ENCODE measurements at regions not wholly inside any gene's neighbourhood (a gene's known extent, or its start where the extent isn't known, plus 50 kb on each side); places are given as distances from the start of the nearest gene placed in this dataset.

DNA sequence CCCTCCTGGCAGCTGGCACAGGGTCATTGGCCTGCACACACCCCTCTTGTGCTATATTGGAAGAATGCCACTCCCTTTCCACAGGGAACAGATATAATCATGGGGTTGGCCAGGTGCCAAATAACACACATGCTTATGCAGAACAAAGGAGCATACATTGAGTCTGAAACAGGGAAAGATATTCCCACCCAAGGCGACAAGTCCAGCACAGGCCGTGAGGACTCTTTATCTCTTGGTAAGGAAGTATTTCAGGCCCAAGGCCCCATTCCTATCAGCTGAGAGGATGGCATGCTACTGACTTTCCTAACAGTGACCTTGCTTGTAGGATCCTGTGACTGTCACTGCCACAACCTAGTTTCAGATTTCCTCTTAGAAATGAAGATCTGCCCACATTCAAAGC, 59.0 kb upstream of the STXBP6 start:
- H3K27ac ChIP-seq (ENCODE audit: low read depth, low read length) = no peak overlapping the region
- H3K4me3 ChIP-seq (ENCODE audit: low read depth, low read length) = no peak overlapping the region
- H2AFZ ChIP-seq (ENCODE audit: low read length, unreplicated experiment) = no peak overlapping the region
- H3K4me1 ChIP-seq (ENCODE audit: control insufficient read depth, insufficient read depth, low read length, unreplicated experiment) = peaks cover 15% of the 10 kb centered on the region
- H3K27me3 ChIP-seq (ENCODE audit: insufficient read depth, low read length) = no peaks in the 10 kb centered on the region
- H3K79me2 ChIP-seq (ENCODE audit: control insufficient read depth, insufficient read depth, low read length, unreplicated experiment) = no peaks in the 10 kb centered on the region
- H3K36me3 ChIP-seq (ENCODE audit: insufficient read depth, low read length) = no peaks in the 10 kb centered on the region

DNA sequence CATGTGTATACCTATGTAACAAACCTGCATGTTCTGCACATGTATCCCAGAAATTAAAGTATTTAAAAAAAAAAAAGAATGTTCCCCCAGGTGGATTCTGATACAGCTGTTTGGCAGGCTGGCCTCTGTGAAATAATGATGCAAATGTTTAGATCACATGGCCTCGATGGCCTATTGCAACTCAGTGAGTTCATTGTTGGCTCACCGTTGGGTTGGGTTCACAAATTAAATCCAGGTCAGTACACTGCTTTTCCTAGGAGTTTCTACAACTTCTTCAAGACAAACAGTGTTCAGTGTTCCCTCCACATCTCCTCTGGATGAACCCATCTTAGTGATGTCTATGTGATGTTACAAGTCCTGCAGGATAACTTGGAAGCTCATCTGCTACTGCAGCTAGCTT, 58.3 kb upstream of the STXBP6 start:
- H3K79me2 ChIP-seq (ENCODE audit: control insufficient read depth, insufficient read depth, low read length, unreplicated experiment) = no peaks in the 10 kb centered on the region
- H2AFZ ChIP-seq (ENCODE audit: low read length, unreplicated experiment) = no peak overlapping the region
- no peak overlapping the region for H3K4me3 ChIP-seq (ENCODE audit: low read depth, low read length)
- H3K27ac ChIP-seq (ENCODE audit: low read depth, low read length) = no peak overlapping the region
- no peaks in the 10 kb centered on the region for H3K27me3 ChIP-seq (ENCODE audit: insufficient read depth, low read length)
- no peaks in the 10 kb centered on the region for H3K36me3 ChIP-seq (ENCODE audit: insufficient read depth, low read length)
- H3K4me1 ChIP-seq (ENCODE audit: control insufficient read depth, insufficient read depth, low read length, unreplicated experiment) = peaks cover 15% of the 10 kb centered on the region

DNA sequence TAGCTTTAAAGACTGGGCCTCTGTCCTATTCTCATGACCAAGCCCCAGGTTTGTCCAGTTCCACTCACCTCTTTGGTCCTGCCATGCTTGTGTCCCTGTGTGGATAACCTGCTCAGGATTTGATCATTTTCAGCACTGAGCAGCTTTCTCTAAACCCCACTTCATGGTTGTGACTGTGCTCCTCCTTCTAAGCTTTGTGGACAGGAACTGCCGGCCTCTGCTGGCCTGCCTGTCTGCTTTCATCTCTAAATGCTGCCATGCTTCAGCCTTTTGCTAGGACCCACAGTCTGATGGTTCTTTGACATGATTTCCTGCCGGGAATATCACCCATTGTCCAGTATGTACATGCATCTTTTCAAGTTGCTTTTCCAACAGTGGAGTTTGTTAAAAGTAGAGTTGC, 53.9 kb upstream of the STXBP6 start:
- Histone ChIP-seq H3K79me2 (ENCODE audit: control insufficient read depth, insufficient read depth, low read length, unreplicated experiment) (no peaks in the 10 kb centered on the region), H3K27me3 (ENCODE audit: insufficient read depth, low read length) (no peaks in the 10 kb centered on the region), H3K27ac (ENCODE audit: low read depth, low read length) (no peak overlapping the region), H3K4me1 (ENCODE audit: control insufficient read depth, insufficient read depth, low read length, unreplicated experiment) (peaks cover 2% of the 10 kb centered on the region), H3K4me3 (ENCODE audit: low read depth, low read length) (no peak overlapping the region), H3K36me3 (ENCODE audit: insufficient read depth, low read length) (no peaks in the 10 kb centered on the region), H2AFZ (ENCODE audit: low read length, unreplicated experiment) (no peak overlapping the region)

DNA sequence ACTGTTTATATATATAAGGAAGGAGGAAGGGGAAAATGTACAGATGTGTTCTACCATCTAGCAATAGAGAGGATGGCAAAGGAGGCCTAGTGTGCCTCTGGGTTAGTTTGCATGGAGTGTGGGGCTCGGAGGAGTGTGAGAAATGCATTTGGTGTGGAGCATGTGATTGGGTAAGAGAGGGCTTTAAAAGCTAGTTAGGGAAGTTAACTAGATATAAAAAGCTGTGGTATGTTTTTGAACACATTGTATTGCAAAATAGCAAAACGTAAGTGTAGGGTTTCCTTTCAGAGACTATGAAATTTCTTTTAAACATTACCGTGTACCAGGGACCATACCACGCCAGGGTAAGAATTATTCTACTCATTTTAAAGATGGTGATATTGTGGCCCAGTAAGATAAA, 53.3 kb upstream of the STXBP6 start:
- H3K79me2 ChIP-seq (ENCODE audit: control insufficient read depth, insufficient read depth, low read length, unreplicated experiment) = no peaks in the 10 kb centered on the region
- no peaks in the 10 kb centered on the region for H3K36me3 ChIP-seq (ENCODE audit: insufficient read depth, low read length)
- no peaks in the 10 kb centered on the region for H3K4me1 ChIP-seq (ENCODE audit: control insufficient read depth, insufficient read depth, low read length, unreplicated experiment)
- H3K27me3 ChIP-seq (ENCODE audit: insufficient read depth, low read length) = no peaks in the 10 kb centered on the region
- H2AFZ ChIP-seq (ENCODE audit: low read length, unreplicated experiment) = no peak overlapping the region
- no peak overlapping the region for H3K4me3 ChIP-seq (ENCODE audit: low read depth, low read length)
- no peak overlapping the region for H3K27ac ChIP-seq (ENCODE audit: low read depth, low read length)

DNA sequence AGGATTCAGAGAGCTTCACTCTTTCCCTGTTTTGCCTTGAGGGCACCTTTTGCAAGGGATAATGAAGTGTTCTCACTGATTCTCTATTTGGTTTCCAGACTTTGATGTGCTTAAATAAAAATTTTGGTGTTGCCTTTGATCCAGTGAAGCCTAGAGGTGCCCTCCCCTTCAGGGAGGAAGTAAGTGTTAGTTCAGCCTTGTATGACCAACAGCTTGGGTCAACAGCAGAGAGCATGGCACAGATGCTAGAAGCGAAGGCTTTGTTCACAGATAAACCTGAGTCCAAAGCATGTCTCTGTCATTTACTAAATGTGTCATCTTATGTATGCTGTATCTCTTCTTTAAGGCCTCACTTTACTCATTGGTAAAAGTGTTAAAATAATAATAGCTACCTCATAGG, 52.8 kb upstream of the STXBP6 start:
- Histone ChIP-seq H3K27me3 (ENCODE audit: insufficient read depth, low read length) (no peaks in the 10 kb centered on the region), H3K27ac (ENCODE audit: low read depth, low read length) (no peak overlapping the region), H3K4me3 (ENCODE audit: low read depth, low read length) (no peak overlapping the region), H3K79me2 (ENCODE audit: control insufficient read depth, insufficient read depth, low read length, unreplicated experiment) (no peaks in the 10 kb centered on the region), H3K36me3 (ENCODE audit: insufficient read depth, low read length) (no peaks in the 10 kb centered on the region), H3K4me1 (ENCODE audit: control insufficient read depth, insufficient read depth, low read length, unreplicated experiment) (no peaks in the 10 kb centered on the region), H2AFZ (ENCODE audit: low read length, unreplicated experiment) (no peak overlapping the region)

DNA sequence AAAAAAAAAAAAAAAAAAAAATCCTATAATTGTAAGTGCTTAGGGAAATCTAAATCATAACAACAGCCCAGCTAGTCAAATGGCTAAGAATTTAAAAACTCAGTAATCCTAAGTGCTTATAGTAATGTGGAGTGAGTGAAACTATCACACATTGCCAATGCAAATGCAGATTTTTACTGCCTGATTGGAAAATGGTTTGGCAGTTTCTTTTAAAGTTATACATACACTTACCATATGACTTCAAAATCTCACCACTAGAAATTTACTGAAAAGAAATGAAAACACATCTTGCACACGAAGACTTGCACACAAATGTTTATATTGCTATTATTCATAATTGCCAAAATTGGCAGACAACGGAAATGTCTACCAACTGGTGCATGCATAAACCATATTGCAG, 51.3 kb upstream of the STXBP6 start:
- Histone ChIP-seq H3K4me1 (ENCODE audit: control insufficient read depth, insufficient read depth, low read length, unreplicated experiment) (no peaks in the 10 kb centered on the region), H3K27me3 (ENCODE audit: insufficient read depth, low read length) (no peaks in the 10 kb centered on the region)

More for the DNA sequence above, 51.3 kb upstream of the STXBP6 start:
- no peak overlapping the region for H3K4me3 ChIP-seq (ENCODE audit: low read depth, low read length)
- H2AFZ ChIP-seq (ENCODE audit: low read length, unreplicated experiment) = no peak overlapping the region
- no peaks in the 10 kb centered on the region for H3K36me3 ChIP-seq (ENCODE audit: insufficient read depth, low read length)
- no peak overlapping the region for H3K27ac ChIP-seq (ENCODE audit: low read depth, low read length)
- H3K79me2 ChIP-seq (ENCODE audit: control insufficient read depth, insufficient read depth, low read length, unreplicated experiment) = no peaks in the 10 kb centered on the region
